Thoracic aorta (tissue), 2 donors: ENCODE measurements at regions not wholly inside any gene's neighbourhood (a gene's known extent, or its start where the extent isn't known, plus 50 kb on each side); places are given as distances from the start of the nearest gene placed in this dataset.
"Not testable (repeated sequence)": the region's sequence is repeated elsewhere in the genome, so short reads cannot be mapped to it uniquely, and the experiment has no call there.

ENCODE experiments used
- ATAC-seq: fragments of 150-250 bp; one replicate; pipeline ENCODE4 v1.8.0; 2017; ENCODE audit warnings: low read depth; ENCODE audit not compliant: insufficient number of reproducible peaks, low FRiP score
- DNase-seq: peaks from one replicate; pipeline ENCODE4 v3.0.0-alpha.2; 2020; ENCODE audit warnings: low spot score
- H3K27ac ChIP-seq, 2 donors: fragments of 200-600 bp; sonication (generic); 1 replicate in 1 of 2; 2 replicates in 1 of 2; pipeline ENCODE4 v1.5.1; 2016; ENCODE audit warnings: mild to moderate bottlenecking in 2 of 2, moderate library complexity in 2 of 2
- H3K27me3 ChIP-seq: fragments of 200-600 bp; sonication (generic); replicated peaks from 2 replicates; pipeline ENCODE4 v1.6.0; 2016; ENCODE audit warnings: mild to moderate bottlenecking; ENCODE audit not compliant: insufficient read depth
- H3K36me3 ChIP-seq: fragments of 200-600 bp; sonication (generic); one replicate; pipeline ENCODE4 v1.5.1; 2016
- H3K4me1 ChIP-seq, 2 donors: fragments of 200-600 bp; sonication (generic); 1 replicate in 1 of 2; 2 replicates in 1 of 2; pipeline versions ENCODE4 v1.5.1 to v1.6.0; 2016; ENCODE audit warnings: low read depth in 2 of 2, mild to moderate bottlenecking in 1 of 2; ENCODE audit not compliant: control insufficient read depth in 1 of 2
- H3K4me3 ChIP-seq: fragments of 200-600 bp; sonication (generic); 2 replicates; pipeline ENCODE4 v1.5.1; 2016; ENCODE audit warnings: mild to moderate bottlenecking
- H3K9me3 ChIP-seq: fragments of 200-600 bp; sonication (generic); 2 replicates; pipeline ENCODE4 v1.5.1; 2016
- CTCF ChIP-seq: fragments of 200-600 bp; sonication (generic); IDR thresholded peaks from one replicate; pipeline ENCODE4 v1.5.1; 2019; ENCODE audit warnings: antibody characterized with exemption

- DNase-seq (no peak), ATAC-seq (no peak)
- no peaks in the 10 kb centered on the region for H3K9me3 ChIP-seq
- no peaks in the 10 kb centered on the region for H3K36me3 ChIP-seq
- no peak overlapping the region for H3K27ac ChIP-seq
- H3K27me3 ChIP-seq = no peaks in the 10 kb centered on the region
- no peak for TF ChIP-seq CTCF
- no peaks in the 10 kb centered on the region for H3K4me1 ChIP-seq
- H3K4me3 ChIP-seq = no peak overlapping the region
Measured at GRCh38 chr5:52632281-52632680, 155.4 kb upstream of the ITGA1 start.

GRCh38 chr5:52634171-52634570 is 153.5 kb upstream of the ITGA1 start:
- not testable (repeated sequence) for ATAC-seq, H3K27ac ChIP-seq, H3K36me3 ChIP-seq, H3K4me1 ChIP-seq, DNase-seq, H3K9me3 ChIP-seq, H3K27me3 ChIP-seq, H3K4me3 ChIP-seq

GRCh38 chr5:52638732-52639131 is 149.0 kb upstream of the ITGA1 start:
- H3K9me3 ChIP-seq = no peaks in the 10 kb centered on the region
- no peak for DNase-seq
- no peak for ATAC-seq
- H3K36me3 ChIP-seq = no peaks in the 10 kb centered on the region
- H3K27ac ChIP-seq = no peak overlapping the region
- no peak for TF ChIP-seq CTCF
- H3K27me3 ChIP-seq = no peaks in the 10 kb centered on the region
- no peaks in the 10 kb centered on the region for H3K4me1 ChIP-seq
- H3K4me3 ChIP-seq = no peak overlapping the region

- ATAC-seq (no peak), DNase-seq (no peak)
- Histone ChIP-seq H3K9me3 (no peaks in the 10 kb centered on the region), H3K4me1 (no peaks in the 10 kb centered on the region), H3K27me3 (no peaks in the 10 kb centered on the region), H3K36me3 (no peaks in the 10 kb centered on the region), H3K4me3 (no peak overlapping the region), H3K27ac (no peak overlapping the region)
- no peak for TF ChIP-seq CTCF
Measured at GRCh38 chr5:52648726-52649125, 139.0 kb upstream of the ITGA1 start.

GRCh38 chr5:52655163-52655562 is 132.6 kb upstream of the ITGA1 start:
- Histone ChIP-seq H3K4me1 (no peaks in the 10 kb centered on the region), H3K9me3 (no peaks in the 10 kb centered on the region), H3K4me3 (no peak overlapping the region), H3K27ac (no peak overlapping the region), H3K36me3 (no peaks in the 10 kb centered on the region), H3K27me3 (peaks cover 4% of the 10 kb centered on the region)
- no peak for TF ChIP-seq CTCF
- no peak for DNase-seq
- no peak for ATAC-seq

GRCh38 chr5:52656569-52657246 is 131.0 kb upstream of the ITGA1 start:
- H3K4me1 ChIP-seq = no peaks in the 10 kb centered on the region
- no peak for DNase-seq
- no peak for TF ChIP-seq CTCF
- no peak overlapping the region for H3K27ac ChIP-seq
- H3K27me3 ChIP-seq = peaks cover 4% of the 10 kb centered on the region
- no peak overlapping the region for H3K4me3 ChIP-seq
- no peak for ATAC-seq
- no peaks in the 10 kb centered on the region for H3K9me3 ChIP-seq
- no peaks in the 10 kb centered on the region for H3K36me3 ChIP-seq
